HepG2 (cell line): ENCODE measurements at regions not wholly inside any gene's neighbourhood (a gene's known extent, or its start where the extent isn't known, plus 50 kb on each side); places are given as distances from the start of the nearest gene placed in this dataset.

Experiments
- ATF2 ChIP-seq: sonication (generic); formaldehyde crosslinking; IDR thresholded peaks from 2 replicates; pipeline ENCODE4 v1.4.0; 2020; ENCODE audit warnings: missing genetic modification reagents
- EHMT2 ChIP-seq: fragments of 200-600 bp; sonication (generic); IDR thresholded peaks from 2 replicates; pipeline ENCODE4 v1.7.0; 2017; ENCODE audit warnings: antibody characterized with exemption, low read depth, low read length, borderline replicate concordance
- NFYB ChIP-seq: sonication (generic); formaldehyde crosslinking; IDR thresholded peaks from 2 replicates; pipeline ENCODE4 v1.4.0; 2020; ENCODE audit warnings: missing genetic modification reagents
- POGZ ChIP-seq: sonication (generic); formaldehyde crosslinking; IDR thresholded peaks from 2 replicates; pipeline ENCODE4 v1.4.0; 2020; ENCODE audit warnings: mild to moderate bottlenecking, missing genetic modification reagents
- ZKSCAN8 ChIP-seq: IDR thresholded peaks from 2 replicates; pipeline ENCODE4 v1.6.1; 2016; ENCODE audit warnings: borderline replicate concordance, missing genetic modification reagents, missing compliant biosample characterization
- ZNF543 ChIP-seq: sonication (generic); formaldehyde crosslinking; IDR thresholded peaks from 2 replicates; pipeline ENCODE4 v1.4.0; 2020; ENCODE audit warnings: mild to moderate bottlenecking, missing genetic modification reagents
- TF ChIP-seq, protein P1 (sequence below): sonication (generic); formaldehyde crosslinking; IDR thresholded peaks from 2 replicates; pipeline ENCODE4 v1.5.0; 2020; ENCODE audit warnings: missing genetic modification reagents, mild to moderate bottlenecking, borderline replicate concordance

GRCh38 chr19:28345811-28346210 is 867.1 kb downstream of the UQCRFS1 start:
- TF ChIP-seq ATF2, result no peak
- TF ChIP-seq NFYB, result no peak
- TF ChIP-seq, protein P1, sequence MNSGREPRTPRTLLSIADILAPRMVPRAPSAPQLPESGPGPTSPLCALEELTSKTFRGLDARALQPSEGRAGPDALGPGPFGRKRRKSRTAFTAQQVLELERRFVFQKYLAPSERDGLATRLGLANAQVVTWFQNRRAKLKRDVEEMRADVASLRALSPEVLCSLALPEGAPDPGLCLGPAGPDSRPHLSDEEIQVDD (CRISPR knock-in tag), result no peak
- no peak for TF ChIP-seq ZKSCAN8
- TF ChIP-seq ZNF543 (CRISPR knock-in tag), result no peak
- TF ChIP-seq POGZ (CRISPR knock-in tag), result no peak
- no peak for TF ChIP-seq EHMT2
